GM21723 (cell line): ENCODE measurements at regions not wholly inside any gene's neighbourhood (a gene's known extent, or its start where the extent isn't known, plus 50 kb on each side); places are given as distances from the start of the nearest gene placed in this dataset.
A peak's percentile ranks its signal among the peaks of the same experiment; 100 is the strongest.
"Not testable (repeated sequence)": the region's sequence is repeated elsewhere in the genome, so short reads cannot be mapped to it uniquely, and the experiment has no call there.

Experiments used
- ATAC-seq: cut with Tn5 transposase; IDR thresholded peaks from one replicate; pipeline ENCODE4 v1.9.1; 2021; ENCODE audit warnings: mild to moderate bottlenecking, moderate library complexity; ENCODE audit not compliant: unreplicated experiment

GRCh38 chr7:3094701-3095445 is 51.2 kb upstream of the CARD11 start:
- ATAC-seq: peak; percentile 60

GRCh38 chr7:3097734-3098133 is 54.1 kb upstream of the CARD11 start:
- no peak for ATAC-seq

DNA sequence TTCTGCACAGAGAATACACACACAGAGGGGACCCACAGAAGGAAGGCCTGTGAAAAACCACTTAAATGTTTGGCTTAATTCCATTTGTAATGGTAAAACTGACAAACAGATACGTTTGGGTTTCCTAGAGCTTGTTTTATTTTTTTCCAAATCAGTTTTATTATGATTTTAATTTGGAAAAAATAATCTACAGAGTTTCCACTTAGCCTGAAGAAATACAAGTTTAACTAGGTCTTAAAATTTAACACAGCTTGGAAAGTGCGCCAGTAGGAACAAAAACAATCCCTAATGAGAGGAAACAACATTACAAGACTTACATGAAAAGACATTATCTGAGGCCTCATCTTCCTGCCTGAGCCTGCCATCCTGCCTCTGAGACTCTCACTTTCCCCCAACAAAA is 58.5 kb upstream of the CARD11 start:
- no peak for ATAC-seq

GRCh38 chr7:3103614-3104398 is 60.1 kb upstream of the CARD11 start:
- ATAC-seq: no peak

DNA sequence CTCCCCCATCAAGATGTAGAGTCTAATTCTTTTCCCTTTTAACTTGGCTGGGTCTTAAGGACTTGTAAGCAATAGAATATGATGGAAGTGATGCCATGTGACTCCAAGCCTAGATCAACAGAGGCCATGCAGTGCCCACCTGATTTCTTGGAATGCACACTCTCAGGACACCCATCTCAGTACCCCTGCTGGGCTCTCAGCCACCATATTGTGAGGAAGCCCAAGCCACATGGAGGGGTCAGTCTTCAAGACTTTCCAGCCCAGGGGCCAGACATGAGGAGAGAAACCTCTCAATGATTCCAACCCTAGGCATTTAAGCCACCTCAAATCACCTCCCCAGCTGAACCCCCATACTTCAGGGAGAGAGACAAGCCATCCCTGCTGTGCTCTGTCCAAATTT is 62.2 kb upstream of the CARD11 start:
- ATAC-seq: no peak

- ATAC-seq: no peak
Measured at GRCh38 chr7:3106361-3106826, 62.7 kb upstream of the CARD11 start.

DNA sequence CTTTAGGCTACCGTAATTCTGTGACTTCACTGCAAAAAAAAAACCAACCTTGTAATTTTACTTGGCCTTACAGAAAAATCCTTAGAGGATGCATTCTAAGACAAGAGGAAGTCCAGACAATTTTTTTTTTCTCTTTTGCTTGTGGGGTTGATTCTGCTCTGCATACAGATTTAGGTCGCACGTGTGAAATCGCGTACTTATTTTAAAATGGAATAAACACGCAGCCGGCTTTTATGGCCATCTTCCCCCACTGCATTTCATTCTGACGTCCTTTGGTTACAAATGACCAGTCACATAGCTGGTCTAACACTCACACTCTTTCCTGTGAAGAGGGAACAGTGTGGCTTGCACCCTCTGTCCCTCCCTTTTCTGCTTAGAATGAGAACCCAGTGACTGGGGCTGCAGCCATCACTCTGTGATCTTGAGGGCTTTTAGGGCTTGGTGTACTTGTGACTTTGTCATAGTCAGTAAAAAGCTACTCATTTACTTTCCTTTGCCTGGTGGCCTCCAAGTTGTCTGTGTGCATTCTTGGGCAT is 63.6 kb upstream of the CARD11 start:
- ATAC-seq: no peak

GRCh38 chr7:3107889-3108570 is 64.4 kb upstream of the CARD11 start:
- no peak for ATAC-seq

GRCh38 chr7:3109311-3109915 is 65.7 kb upstream of the CARD11 start:
- no peak for ATAC-seq

- no peak for ATAC-seq
Measured at GRCh38 chr7:3112479-3113134, 68.9 kb upstream of the CARD11 start.

DNA sequence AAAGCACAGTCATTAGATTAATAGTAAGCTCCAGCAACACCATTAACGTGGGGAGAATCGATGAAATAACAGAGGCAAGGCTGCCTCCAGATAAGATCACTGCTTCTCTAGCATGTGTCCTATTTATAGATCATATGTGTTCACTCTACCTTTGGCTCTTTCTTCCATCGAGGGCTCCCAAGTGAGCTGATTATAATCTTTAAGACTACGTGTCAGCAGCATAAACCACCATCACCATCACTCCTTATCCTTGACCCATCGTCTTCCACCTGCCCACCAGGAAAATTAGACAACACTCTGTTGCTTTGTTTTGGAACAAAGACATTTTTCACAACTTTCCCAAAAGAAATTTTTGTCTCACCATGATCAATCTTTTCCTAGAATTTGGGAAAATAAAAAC is 71.2 kb upstream of the CARD11 start:
- ATAC-seq: no peak

DNA sequence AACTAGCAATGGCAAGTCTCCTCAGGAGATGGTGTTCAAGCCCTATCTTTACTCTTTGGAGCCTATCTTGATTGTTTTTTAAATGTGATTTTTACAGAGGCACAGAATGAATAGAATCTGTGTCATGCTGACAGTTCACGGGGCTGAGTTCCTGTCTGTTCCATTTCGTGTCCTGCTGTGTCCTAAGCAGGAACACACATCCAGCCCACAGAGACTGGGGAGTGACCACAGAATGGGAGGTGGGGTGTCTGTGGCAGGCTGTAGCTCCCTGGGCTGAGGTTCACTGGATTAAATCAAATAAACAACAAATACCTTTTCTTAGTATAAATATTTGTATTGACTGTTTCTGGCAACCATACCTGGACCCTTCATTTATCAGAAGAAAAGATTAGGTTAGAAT is 73.4 kb upstream of the CARD11 start:
- no peak for ATAC-seq

GRCh38 chr7:3117488-3118231 is 74.0 kb upstream of the CARD11 start:
- no peak for ATAC-seq

- not testable (repeated sequence) for ATAC-seq
Measured at GRCh38 chr7:3119352-3119927, 75.8 kb upstream of the CARD11 start.

GRCh38 chr7:3119963-3120362 is 76.3 kb upstream of the CARD11 start:
- no peak for ATAC-seq

DNA sequence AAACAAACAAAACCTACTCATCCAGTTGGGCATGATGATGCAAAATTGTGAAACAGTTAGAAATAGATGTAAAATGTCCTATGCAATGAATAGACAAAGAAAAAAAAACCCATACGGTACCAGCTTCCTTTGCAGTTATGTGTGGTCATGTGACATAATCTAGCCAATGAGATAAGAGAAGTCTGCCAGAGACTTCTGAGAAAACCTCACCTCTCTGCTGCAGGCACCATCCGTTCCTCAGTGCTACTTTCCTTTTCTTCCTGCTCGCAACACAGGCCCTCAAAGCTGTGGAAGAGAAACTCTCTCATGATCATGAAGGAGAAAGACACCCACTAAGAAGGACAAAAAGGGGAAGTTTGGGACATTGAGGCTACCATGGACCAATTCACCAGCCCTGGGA is 76.8 kb upstream of the CARD11 start:
- no peak for ATAC-seq

DNA sequence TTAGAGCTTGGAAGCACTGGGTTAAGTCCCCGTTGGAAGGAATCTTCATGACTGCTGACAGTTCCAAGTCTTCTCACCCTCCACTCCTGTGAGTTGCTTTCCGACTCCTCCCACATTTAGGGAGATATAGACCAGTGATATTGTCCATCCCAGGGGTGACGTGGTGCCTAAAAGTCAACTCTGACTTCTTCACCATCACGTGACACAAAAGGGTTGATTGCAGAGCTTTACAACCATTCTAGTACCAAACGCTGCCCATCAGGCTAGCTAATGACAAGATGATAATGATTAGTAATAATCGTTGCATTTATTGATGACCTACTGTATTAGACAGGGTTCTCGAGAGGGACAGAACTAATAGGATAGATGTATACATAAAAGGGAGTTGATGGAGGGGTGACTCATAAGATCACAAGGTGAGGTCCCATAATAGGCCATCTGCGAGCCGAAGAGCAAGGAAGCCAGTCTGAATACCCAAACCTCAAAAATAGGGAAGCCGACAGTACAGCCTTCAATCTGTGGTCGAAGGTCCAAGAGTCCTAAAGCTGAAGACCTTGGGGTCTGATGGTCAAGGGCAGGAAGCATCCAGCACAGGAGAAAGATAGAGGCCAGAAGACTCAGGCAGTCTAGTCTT is 85.3 kb upstream of the CARD11 start:
- no peak for ATAC-seq

DNA sequence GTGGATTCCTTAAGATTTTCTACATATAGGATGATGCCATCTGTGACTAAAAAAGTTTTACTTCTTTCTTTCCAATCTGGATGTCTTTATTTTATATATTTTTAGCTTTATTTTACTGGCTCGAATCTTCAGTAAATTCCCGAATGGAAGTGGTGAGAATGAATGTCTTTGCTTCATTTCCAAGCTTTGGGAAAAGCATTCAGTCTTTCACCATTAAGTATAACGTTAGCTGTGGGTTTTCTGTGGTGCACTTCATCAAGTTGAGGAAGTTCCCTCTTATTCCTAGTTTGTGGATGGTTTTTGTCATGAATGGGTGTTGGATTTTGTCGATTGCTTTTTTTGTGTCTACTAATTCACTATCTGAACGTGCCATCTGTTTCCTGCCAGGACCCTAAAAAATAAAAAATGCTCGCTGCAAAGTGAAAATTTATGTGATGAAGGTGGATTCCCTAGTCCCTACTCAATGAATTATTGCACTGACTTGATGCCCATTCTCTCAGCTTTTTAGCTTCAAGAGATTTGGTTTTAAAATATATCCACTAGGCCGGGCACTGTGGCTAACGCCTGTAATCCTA is 90.2 kb upstream of the CARD11 start:
- ATAC-seq: no peak

GRCh38 chr7:3134745-3135144 is 91.1 kb upstream of the CARD11 start:
- ATAC-seq: no peak
